Stimulated activated CD8-positive, alpha-beta memory T cell treated with anti-CD3 and anti-CD28 coated beads, Interleukin-2, amount 100 ng/mL, for 48 hours (primary cell): ENCODE measurements at regions not wholly inside any gene's neighbourhood (a gene's known extent, or its start where the extent isn't known, plus 50 kb on each side); places are given as distances from the start of the nearest gene placed in this dataset.
"Not testable (repeated sequence)": the region's sequence is repeated elsewhere in the genome, so short reads cannot be mapped to it uniquely, and the experiment has no call there.

ENCODE experiments used
- DNase-seq, 2 donors: peaks; one replicate each; pipeline ENCODE4 v3.0.0-alpha.2; 2020; ENCODE audit warnings: low read depth in 2 of 2

DNA sequence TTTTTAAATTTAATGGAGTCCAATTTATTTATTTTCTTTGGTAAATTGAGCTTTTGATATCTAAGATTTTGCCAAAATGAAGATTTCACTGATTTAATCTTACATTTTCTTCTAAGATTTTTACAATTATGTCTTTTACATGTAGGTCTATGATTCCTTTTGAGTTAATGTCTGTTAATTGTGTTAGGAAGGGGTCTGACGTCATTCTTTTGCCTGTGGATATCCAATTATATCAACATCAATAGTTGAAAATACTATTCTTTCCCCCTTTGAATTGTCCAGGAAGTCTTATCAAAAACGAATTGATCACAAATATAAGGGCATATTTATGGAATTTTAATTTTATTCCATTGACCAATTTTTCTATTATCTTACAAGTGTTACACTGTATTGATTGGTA is 1258.8 kb upstream of the B3GALT2 start:
- DNase-seq = no peak

DNA sequence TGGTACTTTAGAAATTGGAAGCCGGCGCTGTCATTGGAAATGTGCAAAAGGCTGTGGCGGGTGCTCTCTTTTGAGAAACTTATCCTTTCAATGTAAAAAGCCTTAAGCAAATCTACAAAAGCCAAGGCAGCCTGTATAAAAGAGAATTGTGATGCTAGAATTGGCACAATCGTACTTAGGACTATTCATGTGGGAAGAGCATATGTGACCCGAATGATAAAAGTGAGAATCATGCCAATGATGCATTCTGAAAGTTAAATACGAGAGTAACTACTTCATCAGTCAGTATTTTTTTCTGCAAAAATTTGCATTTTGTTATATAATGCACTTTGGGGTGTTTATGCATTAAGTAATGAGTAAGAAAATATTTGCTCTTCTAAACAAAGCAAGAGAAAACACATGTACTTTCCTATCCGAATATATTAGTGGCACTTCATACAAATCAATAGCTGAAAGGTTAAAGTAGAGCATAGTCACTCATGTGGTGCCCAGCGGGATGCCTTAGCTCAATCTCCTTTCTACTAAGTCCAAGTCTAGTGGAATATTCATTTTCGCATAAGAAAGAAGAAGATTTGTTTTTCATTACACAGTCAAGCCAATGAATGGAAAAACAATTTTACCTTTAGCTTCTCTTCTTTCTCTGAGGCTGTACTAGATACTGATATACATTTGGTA is 1256.6 kb upstream of the B3GALT2 start:
- DNase-seq = no peak

DNA sequence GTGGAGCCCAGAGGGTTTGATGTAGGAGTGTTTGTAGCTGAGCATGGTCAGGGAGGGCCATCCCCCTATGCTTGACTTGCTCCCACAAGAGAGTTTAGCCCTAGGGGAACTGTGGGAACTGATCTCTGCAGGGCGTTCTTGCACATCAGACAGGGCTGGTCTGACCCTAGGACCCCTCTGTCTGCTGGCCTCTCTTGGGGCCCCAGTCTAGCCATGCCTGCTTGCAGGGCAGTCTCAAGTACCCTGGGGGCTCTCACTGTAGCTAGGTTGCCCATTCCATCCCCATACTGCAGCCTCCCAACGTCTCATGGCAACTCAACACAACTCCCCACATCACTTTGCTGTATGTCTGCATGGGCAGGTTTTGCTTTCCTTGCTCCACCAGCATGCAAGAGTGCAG is 1250.7 kb upstream of the B3GALT2 start:
- DNase-seq = no peak

DNA sequence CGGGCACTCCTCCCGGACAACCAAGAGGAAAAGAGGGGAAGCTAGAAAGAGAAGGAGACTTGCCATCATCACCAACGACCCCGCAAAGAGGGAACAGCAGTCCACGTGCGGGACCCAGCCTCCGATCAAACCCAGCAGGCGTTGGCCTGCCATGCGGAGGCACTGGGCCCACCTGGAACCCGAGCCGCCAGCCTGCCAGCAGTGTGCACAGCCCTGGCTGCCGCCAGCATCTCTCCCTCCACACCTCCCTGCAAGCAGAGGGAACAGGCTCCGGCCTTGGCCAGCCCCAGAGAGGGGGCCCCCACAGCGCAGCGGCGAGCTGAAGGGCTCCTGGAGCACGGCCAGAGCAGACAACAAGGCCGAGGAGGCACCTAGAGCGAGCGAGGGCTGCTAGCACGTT is 1244.7 kb upstream of the B3GALT2 start:
- no peak for DNase-seq

DNA sequence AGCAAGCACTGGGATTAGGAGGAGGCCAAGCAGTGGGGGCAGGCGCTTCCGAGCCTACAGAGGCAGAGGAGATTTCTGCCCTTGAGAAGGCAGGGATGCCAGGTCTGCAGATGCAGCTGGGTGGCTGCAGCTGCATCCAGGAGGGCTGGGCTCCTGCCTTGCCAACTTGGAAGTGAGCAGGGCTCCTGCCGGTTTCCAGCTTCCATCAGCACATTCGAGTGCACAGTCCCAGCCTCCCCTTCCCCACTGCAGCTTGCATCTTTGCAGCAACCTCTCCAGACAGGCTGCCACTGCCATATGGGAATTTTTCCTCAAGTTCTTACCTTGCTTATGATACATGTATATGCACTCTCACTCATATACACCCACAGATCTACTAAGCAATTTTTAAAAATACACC is 1234.3 kb upstream of the B3GALT2 start:
- DNase-seq = no peak

DNA sequence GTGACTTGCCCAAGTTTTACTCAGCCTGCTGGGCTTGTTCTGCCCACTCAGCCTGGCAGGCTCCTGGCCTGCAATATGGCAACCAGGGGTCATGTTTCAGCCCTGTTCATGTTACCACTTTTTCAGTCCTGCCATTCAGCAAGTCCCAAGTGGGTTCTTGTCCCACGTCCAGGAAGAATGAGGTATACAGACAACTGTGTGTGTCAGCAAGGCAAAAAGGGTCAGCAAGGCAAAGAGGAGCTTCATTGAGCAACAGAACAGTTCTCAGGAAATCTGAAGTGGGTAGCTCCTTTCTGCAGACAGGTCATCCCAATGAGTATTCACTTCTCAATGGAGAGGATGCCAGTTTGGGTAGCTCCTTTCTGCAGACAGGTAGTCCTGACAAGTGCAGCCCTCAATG is 1233.3 kb upstream of the B3GALT2 start:
- no peak for DNase-seq

DNA sequence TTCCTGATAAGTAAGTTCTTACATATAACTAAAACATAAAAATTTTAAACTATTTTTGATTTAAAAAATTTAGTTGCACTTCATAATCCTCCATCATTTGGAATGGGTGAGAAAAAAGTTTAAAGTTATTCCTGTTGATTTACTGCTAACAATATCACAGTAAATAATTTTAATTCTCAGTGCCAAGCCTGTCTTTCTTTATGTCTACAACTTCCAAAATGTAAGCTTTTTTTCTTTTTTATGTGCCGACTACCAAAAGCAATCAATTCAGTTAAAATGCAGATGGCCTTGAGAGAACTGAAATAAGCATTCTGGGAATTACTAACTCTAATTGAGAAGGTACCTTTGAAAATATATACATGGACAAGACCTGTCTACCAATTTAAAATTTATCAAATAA is 1224.3 kb upstream of the B3GALT2 start:
- DNase-seq = no peak

DNA sequence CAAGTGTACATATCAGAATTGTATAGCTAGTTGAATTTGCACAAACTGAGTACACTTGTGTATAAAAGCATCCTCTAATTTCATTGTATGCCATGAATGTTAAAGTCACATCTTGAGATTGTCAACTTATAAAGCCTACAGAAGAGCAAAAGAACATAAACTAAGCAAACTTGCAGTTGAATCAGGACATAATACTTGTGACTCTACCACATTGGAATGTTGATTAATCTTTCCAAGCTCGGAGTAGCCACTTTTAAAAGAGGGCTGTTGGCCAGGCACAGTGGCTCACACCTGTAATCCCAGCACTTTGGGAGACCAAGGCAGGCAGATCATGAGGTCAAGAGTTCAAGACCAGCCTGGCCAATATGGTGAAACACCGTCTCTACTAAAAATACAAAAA is 1220.8 kb upstream of the B3GALT2 start:
- DNase-seq = not testable (repeated sequence)

DNA sequence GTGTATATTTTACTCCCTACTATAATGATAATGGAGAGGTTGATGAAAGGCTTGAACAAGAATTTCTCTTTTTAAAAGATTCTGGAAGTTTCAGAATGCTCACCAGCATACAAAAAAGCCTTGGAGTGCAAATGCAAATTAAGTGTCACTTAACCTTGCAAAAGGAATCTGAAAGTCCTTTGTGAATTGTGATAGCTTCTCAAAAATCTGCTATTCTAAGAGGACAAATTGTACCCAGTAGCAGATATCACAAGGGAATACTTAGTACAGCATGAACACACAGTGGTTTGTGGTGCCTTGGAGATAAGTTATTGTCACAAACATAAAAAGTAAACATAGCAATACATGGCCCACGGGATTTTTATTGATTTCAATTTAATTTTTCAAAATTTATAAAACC is 1208.3 kb upstream of the B3GALT2 start:
- no peak for DNase-seq

DNA sequence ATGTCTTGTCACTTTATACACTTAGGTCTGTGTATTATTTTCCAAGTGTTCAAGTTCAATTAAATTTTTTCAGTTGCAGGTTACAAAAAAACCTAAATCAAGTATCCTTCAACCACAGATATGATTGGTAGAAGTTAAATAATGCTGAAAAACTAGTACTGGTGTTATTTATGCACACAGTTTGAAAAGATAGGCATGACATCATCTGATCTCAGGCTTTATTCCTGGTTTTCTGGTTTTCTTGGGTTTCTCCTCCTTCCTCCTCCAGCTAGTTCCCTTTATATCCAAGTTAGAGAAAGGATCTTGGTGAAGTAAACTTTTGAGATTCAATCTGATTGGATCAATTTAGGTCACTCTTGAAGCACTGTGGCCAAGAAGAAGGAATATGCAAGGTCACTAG is 1201.1 kb upstream of the B3GALT2 start:
- DNase-seq = no peak

DNA sequence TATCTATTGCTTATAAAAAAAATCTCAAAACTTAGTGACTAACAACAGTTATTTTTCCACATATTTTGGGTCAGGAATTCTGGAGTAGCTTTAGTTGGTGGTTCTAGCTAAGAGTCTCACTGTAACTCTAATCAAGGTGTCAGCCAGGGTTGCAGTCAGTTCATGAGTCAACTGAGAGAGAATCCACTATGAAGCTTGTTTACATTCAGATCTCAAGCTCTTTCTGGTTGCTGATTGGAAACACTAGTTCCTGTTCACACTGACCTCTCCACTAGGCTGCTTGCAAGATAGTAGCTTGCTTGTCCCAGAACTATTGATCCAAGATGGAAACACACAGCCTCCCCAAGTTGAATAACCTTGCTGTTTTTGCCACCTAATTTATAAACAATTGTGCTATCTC is 1192.1 kb upstream of the B3GALT2 start:
- DNase-seq = no peak

DNA sequence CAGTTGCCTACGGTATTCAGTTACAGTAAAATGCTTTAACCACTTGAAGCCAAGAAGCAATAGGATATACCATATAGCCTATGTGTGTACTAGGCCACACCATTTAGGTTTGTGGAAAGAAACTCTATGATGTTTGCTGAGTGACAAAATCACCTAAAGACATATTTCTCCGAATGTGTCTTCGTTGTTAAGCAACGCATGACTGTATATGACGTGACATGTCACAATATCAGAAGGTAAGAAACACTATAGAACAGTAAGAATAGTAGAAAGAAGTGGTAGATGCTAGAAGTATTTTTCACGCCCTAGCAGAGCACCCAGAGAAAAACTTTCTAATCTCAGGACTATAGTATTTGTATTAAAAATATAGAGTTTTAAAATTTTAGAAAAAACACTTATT is 1188.2 kb upstream of the B3GALT2 start:
- DNase-seq = no peak

DNA sequence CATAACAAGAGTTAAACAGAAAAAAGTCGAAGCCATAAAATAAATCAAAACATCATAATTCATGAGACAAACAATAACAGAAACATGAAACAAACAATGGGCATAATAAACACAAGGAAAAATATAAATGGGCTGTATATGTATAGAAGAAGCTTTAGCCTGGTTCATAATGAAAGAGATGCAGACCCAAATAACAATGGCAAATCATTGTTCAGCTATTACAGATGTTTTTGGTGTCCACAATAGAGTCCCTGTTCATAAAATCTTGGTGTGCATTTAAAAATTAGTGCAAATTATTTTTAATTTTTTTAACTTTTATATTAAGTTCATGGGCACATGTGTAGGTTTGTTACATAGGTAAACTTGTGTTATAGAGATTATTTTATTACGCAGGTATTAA is 1185.9 kb upstream of the B3GALT2 start:
- no peak for DNase-seq

DNA sequence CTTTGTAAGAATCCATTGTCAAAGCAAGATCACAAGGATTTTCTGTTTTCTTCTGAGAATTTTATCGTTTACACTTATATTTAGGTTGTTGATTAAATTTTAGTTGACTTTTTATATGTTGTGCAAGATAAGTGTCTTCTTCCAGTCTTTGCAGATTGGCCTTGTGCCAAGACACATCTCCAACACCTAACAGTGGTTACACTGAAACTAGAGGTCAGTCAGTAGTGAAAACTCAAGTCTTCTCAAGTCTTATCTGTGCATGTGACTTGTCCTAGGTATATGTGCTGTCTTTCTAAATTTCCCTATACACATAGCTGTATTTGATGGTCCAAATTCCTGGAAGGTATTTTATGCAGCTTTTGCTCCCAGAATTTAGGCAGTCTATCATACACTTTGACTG is 1183.2 kb upstream of the B3GALT2 start:
- no peak for DNase-seq

DNA sequence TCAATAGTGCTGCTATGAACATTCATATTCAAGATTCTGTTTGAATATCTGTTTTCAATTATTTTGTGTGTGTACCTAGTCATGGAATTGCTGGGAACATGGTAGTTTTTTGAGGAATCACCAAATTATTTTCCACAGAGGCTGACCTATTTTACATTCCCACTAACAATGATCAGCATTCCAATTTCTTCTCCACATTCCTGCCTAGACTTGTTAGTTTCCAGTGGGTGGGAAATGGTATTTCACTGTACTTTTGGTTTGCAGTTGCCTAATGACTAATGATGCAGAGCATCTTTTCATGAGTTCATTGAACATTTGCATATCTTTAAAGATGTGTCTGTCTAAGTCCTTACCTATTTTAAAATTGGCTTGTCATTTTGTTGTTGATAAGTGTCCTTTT is 1182.6 kb upstream of the B3GALT2 start:
- no peak for DNase-seq

DNA sequence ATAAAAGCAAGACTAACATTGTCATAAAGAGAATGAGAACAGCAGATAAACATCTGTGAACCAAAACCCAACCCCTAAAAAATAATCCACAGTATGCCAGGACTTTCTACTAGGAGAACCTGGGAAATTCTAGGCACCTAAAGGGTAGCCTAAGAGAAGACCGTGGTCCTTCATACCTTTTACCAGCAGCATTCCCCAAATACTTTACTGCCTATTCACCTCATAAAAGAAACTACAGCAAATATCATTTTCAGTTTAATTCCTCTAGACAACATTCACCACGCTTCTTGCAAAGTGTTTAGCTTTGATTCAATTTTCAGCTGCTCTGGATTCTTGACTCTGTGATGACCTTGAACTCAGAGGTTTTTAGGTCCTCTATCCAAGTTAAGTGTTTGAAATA is 1180.7 kb upstream of the B3GALT2 start:
- no peak for DNase-seq

DNA sequence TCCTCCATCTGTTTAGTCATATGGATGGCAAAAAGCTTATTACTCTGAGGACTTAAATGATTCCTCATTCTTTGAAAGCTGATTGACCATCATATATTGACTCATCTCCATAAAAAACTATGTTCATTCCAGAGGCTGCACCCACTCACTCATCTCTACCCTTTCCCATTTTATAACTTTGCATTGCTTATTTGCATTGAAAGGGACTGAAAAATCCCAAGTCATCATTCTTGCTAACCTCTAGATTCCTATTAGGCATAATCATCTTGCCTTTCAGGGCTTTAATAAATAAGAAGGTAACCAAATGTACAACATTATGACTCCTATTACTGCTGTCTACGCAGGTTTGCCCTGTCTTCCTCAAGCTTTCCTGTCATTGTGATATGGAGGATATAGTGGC is 1180.3 kb upstream of the B3GALT2 start:
- no peak for DNase-seq

DNA sequence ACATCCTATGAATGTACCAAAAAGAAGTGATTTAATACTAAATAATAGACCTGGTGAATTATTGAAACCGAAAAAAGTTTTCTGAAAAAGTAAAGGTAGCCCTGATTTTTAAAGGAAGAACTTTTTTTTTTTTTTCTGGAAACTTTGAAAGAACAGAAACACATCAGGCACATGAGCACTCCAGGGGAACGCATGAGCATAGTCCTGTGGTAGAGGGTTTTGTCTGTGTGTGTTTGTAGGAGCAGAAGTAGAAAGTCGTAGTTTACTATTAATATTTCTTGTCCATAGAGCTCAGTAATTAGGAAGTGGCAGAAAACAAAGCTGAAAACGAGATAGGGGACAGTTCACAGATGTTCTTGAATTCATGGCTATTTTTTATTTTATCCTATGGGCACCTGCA is 1175.9 kb upstream of the B3GALT2 start:
- no peak for DNase-seq

DNA sequence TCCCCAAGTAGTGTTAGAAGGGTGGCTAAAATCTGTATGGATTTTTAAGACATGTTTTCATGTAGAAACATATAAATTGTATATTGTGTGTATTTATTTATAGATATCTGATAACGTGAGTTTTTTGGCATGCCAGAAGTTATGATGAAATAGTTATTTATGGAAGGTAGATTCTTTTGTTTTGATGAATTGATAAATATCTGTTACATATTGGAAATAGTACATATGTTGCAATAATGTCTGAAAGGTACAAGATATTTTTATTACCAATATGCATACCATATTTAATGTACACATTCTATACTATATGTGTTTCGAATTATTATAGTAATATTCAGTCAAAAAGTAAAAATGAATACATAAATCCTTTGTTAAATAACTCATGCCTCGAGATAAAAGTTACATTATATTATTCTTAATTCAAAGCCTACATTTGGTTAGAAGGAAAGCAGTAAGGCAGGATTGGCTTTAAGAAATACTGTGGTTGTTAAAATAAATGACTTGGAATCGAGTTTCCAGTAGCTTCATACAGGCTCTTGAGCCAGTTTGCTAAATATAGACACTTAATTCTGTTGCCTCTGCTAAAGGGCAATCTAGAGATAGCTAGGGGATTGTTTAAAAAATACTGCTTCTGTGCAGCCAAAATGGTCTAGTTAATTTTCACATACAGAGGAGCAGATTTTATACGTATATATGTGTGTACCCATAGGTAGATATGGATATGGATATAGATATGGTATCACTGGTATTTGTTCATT is 1175.1 kb upstream of the B3GALT2 start:
- no peak for DNase-seq

DNA sequence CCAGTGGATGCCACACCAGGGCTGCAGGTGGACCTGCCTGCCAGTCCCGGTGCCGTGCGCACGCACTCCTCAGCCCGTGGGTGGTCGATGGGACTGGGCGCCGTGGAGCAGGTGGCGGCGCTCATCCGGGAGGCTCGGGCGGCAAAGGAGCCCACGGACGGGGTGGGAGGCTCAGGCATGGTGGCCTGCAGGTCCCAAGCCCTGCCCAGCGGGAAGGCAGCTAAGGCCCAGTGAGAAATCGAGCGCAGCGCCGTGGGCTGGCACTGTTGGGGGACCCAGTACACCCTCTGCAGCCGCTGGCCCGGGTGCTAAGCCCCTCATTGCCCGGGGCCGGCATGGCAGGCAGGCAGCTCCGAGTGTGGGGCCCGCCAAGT is 1171.8 kb upstream of the B3GALT2 start:
- DNase-seq = no peak

DNA sequence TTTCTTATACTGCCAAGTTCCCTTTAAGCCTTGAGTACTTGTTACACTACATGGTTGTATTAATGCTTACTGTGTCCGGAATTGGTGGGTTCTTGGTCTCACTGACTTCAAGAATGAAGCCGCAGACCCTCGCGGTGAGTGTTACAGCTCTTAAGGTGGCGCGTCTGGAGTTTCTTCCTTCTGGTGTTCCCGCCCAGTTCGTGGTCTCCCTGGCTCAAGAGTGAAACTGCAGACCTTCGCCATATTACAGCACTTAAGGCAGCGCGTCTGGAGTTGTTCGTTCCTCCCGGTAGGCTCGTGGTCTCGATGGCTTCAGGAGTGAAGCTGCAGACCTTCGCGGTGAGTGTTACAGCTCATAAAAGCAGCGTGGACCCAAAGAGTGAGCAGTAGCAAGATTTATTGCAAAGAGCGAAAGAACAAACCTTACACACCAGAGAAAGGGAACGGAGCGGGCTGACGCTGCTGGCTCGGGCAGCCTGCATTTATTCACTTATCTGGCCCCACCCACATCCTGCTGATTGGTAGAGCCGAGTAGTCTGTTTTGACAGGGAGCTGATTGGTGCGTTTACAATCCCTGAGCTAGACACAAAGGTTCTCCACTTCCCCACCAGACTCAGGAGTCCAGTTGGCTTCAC is 1171.3 kb upstream of the B3GALT2 start:
- DNase-seq = not testable (repeated sequence)

DNA sequence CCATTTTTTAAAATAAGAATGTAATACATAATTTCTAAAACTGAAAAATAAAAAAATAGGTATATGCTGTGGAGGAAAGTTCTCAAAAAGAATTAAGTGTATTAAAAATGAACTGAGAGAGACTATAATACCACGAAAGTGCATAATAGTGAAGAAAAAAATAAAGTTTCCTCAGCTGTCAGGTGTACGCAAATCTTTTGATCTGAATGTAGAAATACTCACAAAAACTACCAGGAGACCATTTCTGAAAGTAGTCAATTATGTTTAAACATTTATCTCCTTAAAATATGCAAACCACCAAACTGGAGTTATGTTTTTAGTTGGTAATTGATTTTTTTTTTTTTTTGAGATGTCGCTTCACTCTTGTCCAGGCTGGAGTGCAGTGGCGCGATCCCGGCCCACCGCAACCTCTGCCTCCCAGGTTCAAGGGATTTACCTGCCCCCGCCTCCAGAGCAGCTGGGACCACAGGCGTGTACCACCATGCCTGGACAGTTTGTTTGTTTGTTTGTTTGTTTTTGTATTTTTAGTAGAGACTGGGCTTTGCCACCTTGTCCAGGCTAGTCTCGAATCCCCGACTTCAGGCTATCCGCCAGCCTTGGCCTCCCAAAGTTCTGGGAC is 1169.2 kb upstream of the B3GALT2 start:
- no peak for DNase-seq

DNA sequence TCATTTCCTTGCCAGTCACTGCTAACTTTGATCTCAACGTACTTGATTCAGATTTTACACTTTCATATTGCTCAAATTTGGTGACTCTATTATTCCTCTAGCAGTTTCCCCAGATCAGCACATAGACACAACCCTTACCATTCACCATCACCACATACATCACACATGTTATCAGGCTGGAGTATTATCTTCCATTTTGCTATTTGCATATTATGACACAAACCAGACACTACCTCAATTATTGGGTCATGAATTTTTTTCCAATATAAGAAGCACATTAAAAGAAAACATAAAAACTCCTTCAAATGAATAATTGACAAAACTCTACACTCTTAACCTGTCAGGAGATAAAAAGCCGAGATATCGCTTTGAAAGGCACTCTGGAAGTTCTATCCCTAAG is 1166.7 kb upstream of the B3GALT2 start:
- DNase-seq = no peak
